ENCODE measurements at regions not wholly inside any gene's neighbourhood (a gene's known extent, or its start where the extent isn't known, plus 50 kb on each side); places are given as distances from the start of the nearest gene placed in this dataset.

- TF ChIP-seq, protein P1, sequence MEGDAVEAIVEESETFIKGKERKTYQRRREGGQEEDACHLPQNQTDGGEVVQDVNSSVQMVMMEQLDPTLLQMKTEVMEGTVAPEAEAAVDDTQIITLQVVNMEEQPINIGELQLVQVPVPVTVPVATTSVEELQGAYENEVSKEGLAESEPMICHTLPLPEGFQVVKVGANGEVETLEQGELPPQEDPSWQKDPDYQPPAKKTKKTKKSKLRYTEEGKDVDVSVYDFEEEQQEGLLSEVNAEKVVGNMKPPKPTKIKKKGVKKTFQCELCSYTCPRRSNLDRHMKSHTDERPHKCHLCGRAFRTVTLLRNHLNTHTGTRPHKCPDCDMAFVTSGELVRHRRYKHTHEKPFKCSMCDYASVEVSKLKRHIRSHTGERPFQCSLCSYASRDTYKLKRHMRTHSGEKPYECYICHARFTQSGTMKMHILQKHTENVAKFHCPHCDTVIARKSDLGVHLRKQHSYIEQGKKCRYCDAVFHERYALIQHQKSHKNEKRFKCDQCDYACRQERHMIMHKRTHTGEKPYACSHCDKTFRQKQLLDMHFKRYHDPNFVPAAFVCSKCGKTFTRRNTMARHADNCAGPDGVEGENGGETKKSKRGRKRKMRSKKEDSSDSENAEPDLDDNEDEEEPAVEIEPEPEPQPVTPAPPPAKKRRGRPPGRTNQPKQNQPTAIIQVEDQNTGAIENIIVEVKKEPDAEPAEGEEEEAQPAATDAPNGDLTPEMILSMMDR (IDR thresholded peaks at IDR 0.05): no peak
- no peak for TF ChIP-seq POLR2A (IDR thresholded peaks at IDR 0.05)
- no peak for TF ChIP-seq EP300 (IDR thresholded peaks at IDR 0.05; ENCODE audit: low read depth)
These were observed 72.6 kb upstream of the IL12A start for GRCh38 chr3:159916052-159916451.
